Fibroblast of the aortic adventitia (primary cell): ENCODE measurements at regions not wholly inside any gene's neighbourhood (a gene's known extent, or its start where the extent isn't known, plus 50 kb on each side); places are given as distances from the start of the nearest gene placed in this dataset.

Experiments used
- DNase-seq: peaks from one replicate; pipeline ENCODE4 v3.0.0-alpha.2; 2010; ENCODE audit warnings: low read depth
- H3K4me3 ChIP-seq: 2 replicates; pipeline ENCODE4 v1.5.1; 2011; ENCODE audit warnings: low read depth, mild to moderate bottlenecking, control low read depth, low read length, moderate library complexity
- TF ChIP-seq, protein P1 (sequence below): IDR thresholded peaks from 2 replicates; pipeline ENCODE4 v1.5.1; 2011; ENCODE audit warnings: mild to moderate bottlenecking, low read length, control low read depth, inconsistent platforms; ENCODE audit not compliant: insufficient read depth

- DNase-seq: no peak
- TF ChIP-seq, protein P1, sequence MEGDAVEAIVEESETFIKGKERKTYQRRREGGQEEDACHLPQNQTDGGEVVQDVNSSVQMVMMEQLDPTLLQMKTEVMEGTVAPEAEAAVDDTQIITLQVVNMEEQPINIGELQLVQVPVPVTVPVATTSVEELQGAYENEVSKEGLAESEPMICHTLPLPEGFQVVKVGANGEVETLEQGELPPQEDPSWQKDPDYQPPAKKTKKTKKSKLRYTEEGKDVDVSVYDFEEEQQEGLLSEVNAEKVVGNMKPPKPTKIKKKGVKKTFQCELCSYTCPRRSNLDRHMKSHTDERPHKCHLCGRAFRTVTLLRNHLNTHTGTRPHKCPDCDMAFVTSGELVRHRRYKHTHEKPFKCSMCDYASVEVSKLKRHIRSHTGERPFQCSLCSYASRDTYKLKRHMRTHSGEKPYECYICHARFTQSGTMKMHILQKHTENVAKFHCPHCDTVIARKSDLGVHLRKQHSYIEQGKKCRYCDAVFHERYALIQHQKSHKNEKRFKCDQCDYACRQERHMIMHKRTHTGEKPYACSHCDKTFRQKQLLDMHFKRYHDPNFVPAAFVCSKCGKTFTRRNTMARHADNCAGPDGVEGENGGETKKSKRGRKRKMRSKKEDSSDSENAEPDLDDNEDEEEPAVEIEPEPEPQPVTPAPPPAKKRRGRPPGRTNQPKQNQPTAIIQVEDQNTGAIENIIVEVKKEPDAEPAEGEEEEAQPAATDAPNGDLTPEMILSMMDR: no peak
- H3K4me3 ChIP-seq: no peak overlapping the region
Measured at GRCh38 chr2:239587311-239587731, 186.5 kb upstream of the HDAC4 start.

- no peak for DNase-seq
- no peak overlapping the region for H3K4me3 ChIP-seq
- TF ChIP-seq, protein P1: no peak
Measured at GRCh38 chr2:239586651-239587310, 186.0 kb upstream of the HDAC4 start.

DNA sequence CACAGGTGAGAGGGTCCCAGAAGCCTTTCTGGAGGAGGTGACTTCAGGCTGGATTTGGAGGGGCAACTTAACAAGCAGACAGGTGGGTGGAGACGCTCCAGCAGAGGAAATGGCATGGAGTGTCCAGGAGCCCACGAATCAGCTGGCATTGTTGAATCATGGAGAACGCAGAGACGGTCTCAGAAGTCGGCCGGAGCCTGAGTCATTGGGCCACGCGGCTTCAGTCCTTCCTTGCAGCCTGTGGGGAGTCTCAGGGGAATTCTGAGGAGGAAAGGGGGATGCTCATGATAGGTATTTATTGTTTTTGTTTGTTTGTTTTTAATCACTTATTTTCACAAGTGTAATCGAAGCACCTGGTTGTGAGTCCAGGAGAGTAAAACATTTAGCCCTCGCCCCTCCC lies 184.6 kb upstream of the HDAC4 start:
- H3K4me3 ChIP-seq: no peak overlapping the region
- no peak for DNase-seq

GRCh38 chr2:239584986-239585385 lies 184.2 kb upstream of the HDAC4 start:
- TF ChIP-seq, protein P1: no peak
- no peak overlapping the region for H3K4me3 ChIP-seq
- no peak for DNase-seq

More for the DNA sequence above, 184.6 kb upstream of the HDAC4 start:
- TF ChIP-seq, protein P1: no peak

DNA sequence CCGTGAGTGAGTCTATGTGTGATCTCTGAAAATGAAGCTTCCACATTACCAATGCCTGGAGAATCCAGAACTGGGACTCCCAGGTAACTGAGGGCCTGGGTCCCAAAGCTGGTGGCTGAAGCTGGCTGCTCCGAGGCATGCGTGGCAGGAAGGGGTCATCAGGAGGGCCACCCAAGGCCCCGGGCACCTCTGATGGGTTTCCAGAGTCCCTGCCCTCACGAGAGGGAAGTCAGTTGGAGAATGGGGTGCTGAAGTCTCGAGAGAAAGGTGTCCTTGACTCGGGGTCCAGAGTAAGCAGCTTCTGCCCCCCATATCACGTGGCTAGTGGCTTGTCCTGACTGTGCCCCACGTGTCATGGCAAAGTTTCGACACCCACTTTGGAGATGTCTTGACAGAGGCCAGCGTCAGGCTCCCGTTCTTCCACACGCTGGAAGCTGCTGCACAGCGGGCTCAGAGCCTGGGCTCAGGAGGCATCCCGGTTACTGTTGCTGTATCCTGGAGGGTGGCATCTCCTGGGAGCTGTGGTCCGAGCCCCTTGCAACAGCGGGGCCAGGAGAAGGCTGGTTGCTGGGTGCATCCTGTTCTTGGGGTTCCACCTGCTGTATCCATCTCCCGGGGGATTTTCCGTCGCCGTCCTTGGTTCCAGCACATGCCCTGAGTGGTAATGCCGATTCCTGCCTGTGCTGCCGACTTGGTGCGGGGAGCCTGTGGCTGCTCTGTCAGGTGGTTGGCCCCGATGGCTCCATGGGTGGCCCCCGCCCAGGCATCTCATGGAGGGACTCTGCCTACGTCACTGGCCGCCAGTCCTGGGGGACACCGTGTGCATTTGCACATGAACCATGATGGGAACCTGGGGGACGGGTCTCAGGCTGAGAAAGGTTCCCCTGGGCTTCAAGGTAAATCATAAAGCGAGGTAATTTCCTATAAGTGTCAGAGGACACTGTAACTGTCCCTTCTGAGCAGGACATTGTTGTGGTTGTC lies 183.3 kb upstream of the HDAC4 start:
- TF ChIP-seq, protein P1: no peak
- H3K4me3 ChIP-seq: no peak overlapping the region
- no peak for DNase-seq

DNA sequence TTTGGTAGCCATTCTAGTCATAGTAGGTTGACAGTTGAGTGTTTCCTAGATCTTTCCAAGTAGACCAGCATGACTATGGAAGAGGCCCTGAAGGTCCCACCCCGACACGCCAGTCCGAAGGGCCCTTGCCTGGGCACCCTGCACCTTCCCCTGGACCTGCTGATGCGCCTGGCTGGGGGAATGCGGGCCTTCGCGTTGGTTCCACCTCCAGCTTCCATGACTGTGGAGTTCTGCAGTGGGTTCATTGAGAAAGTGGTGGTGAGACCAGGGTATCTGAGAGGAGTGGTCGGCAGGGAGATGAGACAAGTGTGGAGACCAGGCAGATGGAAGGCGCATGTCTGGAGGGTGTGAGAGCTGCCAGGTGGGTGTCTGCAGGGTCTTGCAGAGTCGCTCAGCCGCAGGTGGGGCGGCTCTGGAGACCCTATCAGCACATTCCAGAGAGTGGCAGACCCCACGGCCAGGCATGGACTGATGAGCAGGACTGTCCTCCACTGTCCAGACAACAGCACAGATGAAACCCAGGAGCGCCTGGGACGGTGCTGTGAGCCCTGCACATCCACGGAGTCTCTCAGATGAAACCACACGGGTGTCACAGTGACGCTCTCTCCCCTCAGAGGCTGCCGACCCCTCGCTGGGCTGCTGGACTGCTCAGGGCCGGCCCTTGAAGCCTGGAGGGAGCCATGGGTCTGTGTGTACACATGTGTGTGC lies 182.5 kb upstream of the HDAC4 start:
- no peak for DNase-seq
- TF ChIP-seq, protein P1: no peak
- H3K4me3 ChIP-seq: no peak overlapping the region
